ENCODE measurements at regions not wholly inside any gene's neighbourhood (a gene's known extent, or its start where the extent isn't known, plus 50 kb on each side); places are given as distances from the start of the nearest gene placed in this dataset.

- TF ChIP-seq CTCF (conservative IDR thresholded peaks at IDR 0.05; ENCODE audit: low read length) (no peak), EZH2phosphoT487 (IDR thresholded peaks at IDR 0.05; ENCODE audit: borderline replicate concordance) (no peak)
Observed at GRCh38 chr7:84837405-84837804, 349.5 kb downstream of the SEMA3D start.

Measured in Loucy (cell line).